ENCODE measurements at regions not wholly inside any gene's neighbourhood (a gene's known extent, or its start where the extent isn't known, plus 50 kb on each side); places are given as distances from the start of the nearest gene placed in this dataset.

- Mint-ChIP-seq H3K4me3 (no peak overlapping the region), H3K36me3 (no peaks in the 10 kb centered on the region), H3K9me3 (no peaks in the 10 kb centered on the region), H3K27ac (no peak overlapping the region), H3K4me1 (no peaks in the 10 kb centered on the region), H3K27me3 (peaks cover 0 to 22% (median 6%) of the 10 kb centered on the region in 5 donors)
- ATAC-seq (no peak), DNase-seq (no peak)
- POLR2A ChIA-PET = no interaction called here
These were observed 118.1 kb upstream of the ADCY1 start for GRCh38 chr7:45456105-45456504.

- H3K9me3 Mint-ChIP-seq = peaks cover 0 to 1% (median 0%) of the 10 kb centered on the region in 9 donors
- peaks cover 0 to 22% (median 5%) of the 10 kb centered on the region in 5 donors for H3K27me3 Mint-ChIP-seq
- H3K27ac Mint-ChIP-seq = peak overlapping the region in 1 of 10 donors; percentile 50
- DNase-seq (no peak), ATAC-seq (no peak)
- no peaks in the 10 kb centered on the region for H3K4me1 Mint-ChIP-seq
- POLR2A ChIA-PET = no interaction called here
- no peak overlapping the region for H3K4me3 Mint-ChIP-seq
- H3K36me3 Mint-ChIP-seq = no peaks in the 10 kb centered on the region
These were observed 117.2 kb upstream of the ADCY1 start for GRCh38 chr7:45456747-45457524.

GRCh38 chr7:45457591-45457990 lies 116.6 kb upstream of the ADCY1 start:
- no peak for DNase-seq
- Mint-ChIP-seq H3K27ac (no peak overlapping the region), H3K36me3 (no peaks in the 10 kb centered on the region), H3K9me3 (peaks cover 0 to 4% (median 0%) of the 10 kb centered on the region in 9 donors), H3K27me3 (peaks cover 0 to 22% (median 3%) of the 10 kb centered on the region in 5 donors), H3K4me3 (no peak overlapping the region), H3K4me1 (no peaks in the 10 kb centered on the region)
- POLR2A ChIA-PET = no interaction called here
- ATAC-seq = no peak

DNA sequence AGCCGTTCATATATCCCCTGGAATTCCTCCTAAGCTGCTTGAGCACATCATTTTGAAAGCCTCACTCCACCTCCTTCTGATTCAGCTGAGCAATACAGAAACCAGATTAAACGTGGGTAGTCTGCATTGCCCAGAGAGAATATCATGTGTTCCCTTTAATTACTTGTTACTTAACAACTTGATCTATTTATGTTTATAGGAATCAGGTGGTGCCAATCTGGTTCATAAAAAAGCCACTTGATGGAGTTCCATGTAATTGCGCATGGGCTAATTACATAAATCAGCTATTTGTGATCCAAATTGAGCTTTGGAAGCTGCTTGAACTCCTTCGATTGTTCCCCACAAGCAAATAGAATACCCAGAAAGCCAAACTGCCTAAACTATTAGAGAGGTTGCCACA lies 114.7 kb upstream of the ADCY1 start:
- no peak for ATAC-seq

GRCh38 chr7:45460379-45460778 lies 113.8 kb upstream of the ADCY1 start:
- no peak for DNase-seq
- ATAC-seq = no peak
- Mint-ChIP-seq H3K27me3 (peaks cover 0 to 13% (median 2%) of the 10 kb centered on the region in 5 donors), H3K4me3 (no peak overlapping the region), H3K36me3 (no peaks in the 10 kb centered on the region), H3K9me3 (peaks cover 0 to 14% (median 2%) of the 10 kb centered on the region in 9 donors), H3K27ac (no peak overlapping the region), H3K4me1 (no peaks in the 10 kb centered on the region)
- POLR2A ChIA-PET = no interaction called here

More for the DNA sequence above, 114.7 kb upstream of the ADCY1 start:
- Mint-ChIP-seq H3K27me3 (peaks cover 0 to 18% (median 2%) of the 10 kb centered on the region in 5 donors), H3K9me3 (peaks cover 0 to 12% (median 2%) of the 10 kb centered on the region in 9 donors), H3K27ac (no peak overlapping the region), H3K4me3 (no peak overlapping the region), H3K36me3 (no peaks in the 10 kb centered on the region), H3K4me1 (no peaks in the 10 kb centered on the region)
- DNase-seq = no peak
- POLR2A ChIA-PET = no interaction called here

- H3K27me3 Mint-ChIP-seq = peaks cover 0 to 9% (median 0%) of the 10 kb centered on the region in 5 donors
These were observed 113.1 kb upstream of the ADCY1 start for GRCh38 chr7:45461026-45461425.

DNA sequence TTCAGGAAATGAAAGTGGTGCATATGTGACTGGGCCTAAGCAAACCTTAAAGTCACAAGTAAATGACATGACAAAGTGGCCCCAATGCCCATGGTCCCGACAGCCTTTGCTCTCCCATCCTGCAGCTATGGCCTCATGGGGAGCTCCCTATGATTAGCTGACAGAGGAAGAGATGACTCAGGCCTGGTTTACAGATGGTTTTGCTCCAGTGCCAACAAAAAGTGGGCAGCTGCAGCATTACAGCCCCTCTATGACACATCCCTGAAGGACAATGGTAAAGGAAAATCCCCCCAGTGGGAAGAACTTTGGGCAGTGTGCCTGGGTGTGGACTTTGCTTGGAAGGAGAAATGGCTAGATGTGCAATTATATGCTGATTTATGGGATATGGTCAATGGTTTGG lies 105.1 kb upstream of the ADCY1 start:
- Mint-ChIP-seq H3K9me3 (peaks cover 0 to 11% (median 2%) of the 10 kb centered on the region in 9 donors), H3K36me3 (peaks cover 0 to 7% (median 0%) of the 10 kb centered on the region in 3 donors), H3K27ac (no peak overlapping the region), H3K4me3 (no peak overlapping the region), H3K4me1 (no peaks in the 10 kb centered on the region), H3K27me3 (peaks cover 9 to 29% (median 24%) of the 10 kb centered on the region in 5 donors)
- DNase-seq (no peak), ATAC-seq (no peak)
- POLR2A ChIA-PET = no interaction called here

More at GRCh38 chr7:45461026-45461425, 113.1 kb upstream of the ADCY1 start:
- no peak for DNase-seq
- H3K27ac Mint-ChIP-seq = no peak overlapping the region
- H3K4me3 Mint-ChIP-seq = no peak overlapping the region
- H3K9me3 Mint-ChIP-seq = peaks cover 0 to 19% (median 3%) of the 10 kb centered on the region in 9 donors
- H3K36me3 Mint-ChIP-seq = no peaks in the 10 kb centered on the region
- POLR2A ChIA-PET = no interaction called here
- H3K4me1 Mint-ChIP-seq = no peaks in the 10 kb centered on the region
- no peak for ATAC-seq

- Mint-ChIP-seq H3K4me3 (no peak overlapping the region), H3K9me3 (peaks cover 0 to 11% (median 2%) of the 10 kb centered on the region in 9 donors), H3K27me3 (peaks cover 9 to 29% (median 24%) of the 10 kb centered on the region in 5 donors), H3K4me1 (no peaks in the 10 kb centered on the region), H3K27ac (no peak overlapping the region), H3K36me3 (peaks cover 0 to 7% (median 0%) of the 10 kb centered on the region in 3 donors)
- POLR2A ChIA-PET = no interaction called here
- no peak for ATAC-seq
- DNase-seq = no peak
These were observed 104.1 kb upstream of the ADCY1 start for GRCh38 chr7:45470031-45470430.

DNA sequence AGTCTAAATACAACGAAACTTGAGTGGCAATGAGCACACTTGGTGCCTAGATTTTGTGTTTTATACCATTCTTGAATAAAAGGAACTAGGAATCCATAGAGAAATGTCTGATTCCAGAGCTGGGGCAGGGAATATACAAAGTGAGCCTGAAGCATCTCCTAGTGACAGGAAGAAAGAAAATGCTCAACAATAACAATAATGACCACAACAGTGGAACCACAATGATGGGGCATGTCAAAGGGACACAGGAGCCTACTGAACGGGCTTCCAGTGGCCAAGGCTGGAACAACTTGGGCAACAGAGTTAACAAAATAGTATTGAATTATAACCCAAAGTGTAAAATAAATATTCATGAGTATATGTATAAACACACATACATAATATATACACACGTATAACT lies 94.4 kb upstream of the ADCY1 start:
- Mint-ChIP-seq H3K9me3 (peaks cover 0 to 10% (median 0%) of the 10 kb centered on the region in 9 donors), H3K27me3 (peaks cover 0 to 9% (median 2%) of the 10 kb centered on the region in 5 donors), H3K27ac (no peak overlapping the region), H3K36me3 (no peaks in the 10 kb centered on the region), H3K4me3 (no peak overlapping the region), H3K4me1 (no peaks in the 10 kb centered on the region)
- POLR2A ChIA-PET = no interaction called here
- no peak for ATAC-seq
- DNase-seq = no peak

- no peak for DNase-seq
- Mint-ChIP-seq H3K36me3 (no peaks in the 10 kb centered on the region), H3K9me3 (peaks cover 0 to 2% (median 0%) of the 10 kb centered on the region in 9 donors), H3K4me3 (no peak overlapping the region), H3K27me3 (peaks cover 0 to 9% (median 0%) of the 10 kb centered on the region in 5 donors), H3K27ac (no peak overlapping the region), H3K4me1 (no peaks in the 10 kb centered on the region)
- ATAC-seq = no peak
- POLR2A ChIA-PET = no interaction called here
These were observed 91.7 kb upstream of the ADCY1 start for GRCh38 chr7:45482451-45482850.

- H3K9me3 Mint-ChIP-seq = peaks cover 0 to 2% (median 0%) of the 10 kb centered on the region in 9 donors
- H3K4me3 Mint-ChIP-seq = no peak overlapping the region
- DNase-seq (no peak), ATAC-seq (no peak)
- no peak overlapping the region for H3K27ac Mint-ChIP-seq
- peaks cover 0 to 9% (median 0%) of the 10 kb centered on the region in 5 donors for H3K27me3 Mint-ChIP-seq
- H3K4me1 Mint-ChIP-seq = no peaks in the 10 kb centered on the region
- POLR2A ChIA-PET = no interaction called here
- H3K36me3 Mint-ChIP-seq = no peaks in the 10 kb centered on the region
These were observed 90.1 kb upstream of the ADCY1 start for GRCh38 chr7:45484094-45484493.

DNA sequence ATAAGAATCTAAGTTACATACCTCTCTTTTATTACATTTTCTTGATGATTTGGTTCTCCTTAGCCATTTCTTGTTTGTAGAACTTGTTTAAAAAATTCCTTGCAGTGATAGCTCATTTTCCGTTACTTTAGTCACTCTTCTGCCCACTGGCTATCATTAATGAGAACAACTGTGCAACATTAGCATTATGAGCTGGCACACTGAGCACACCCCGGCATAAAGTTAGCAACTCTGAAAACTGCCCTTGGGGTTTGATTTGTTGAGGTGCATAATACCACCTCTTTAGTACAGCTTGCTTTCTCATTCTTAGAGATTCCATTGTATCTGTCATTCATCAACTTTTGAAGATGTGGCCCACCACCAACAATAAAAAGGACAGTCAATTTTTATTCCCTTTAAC lies 87.6 kb upstream of the ADCY1 start:
- POLR2A ChIA-PET = no interaction called here
- Mint-ChIP-seq H3K27me3 (peaks cover 0 to 9% (median 2%) of the 10 kb centered on the region in 5 donors), H3K4me1 (no peaks in the 10 kb centered on the region), H3K4me3 (no peak overlapping the region), H3K9me3 (peaks cover 0 to 5% (median 0%) of the 10 kb centered on the region in 9 donors), H3K36me3 (no peaks in the 10 kb centered on the region), H3K27ac (no peak overlapping the region)
- DNase-seq (no peak), ATAC-seq (no peak)

GRCh38 chr7:45494885-45495284 lies 79.3 kb upstream of the ADCY1 start:
- POLR2A ChIA-PET = no interaction called here
- no peak for ATAC-seq
- DNase-seq = no peak
- Mint-ChIP-seq H3K9me3 (peaks cover 6 to 26% (median 16%) of the 10 kb centered on the region in 9 donors), H3K27me3 (peaks cover 6 to 23% (median 15%) of the 10 kb centered on the region in 5 donors), H3K27ac (no peak overlapping the region), H3K36me3 (no peaks in the 10 kb centered on the region), H3K4me3 (no peak overlapping the region), H3K4me1 (no peaks in the 10 kb centered on the region)

DNA sequence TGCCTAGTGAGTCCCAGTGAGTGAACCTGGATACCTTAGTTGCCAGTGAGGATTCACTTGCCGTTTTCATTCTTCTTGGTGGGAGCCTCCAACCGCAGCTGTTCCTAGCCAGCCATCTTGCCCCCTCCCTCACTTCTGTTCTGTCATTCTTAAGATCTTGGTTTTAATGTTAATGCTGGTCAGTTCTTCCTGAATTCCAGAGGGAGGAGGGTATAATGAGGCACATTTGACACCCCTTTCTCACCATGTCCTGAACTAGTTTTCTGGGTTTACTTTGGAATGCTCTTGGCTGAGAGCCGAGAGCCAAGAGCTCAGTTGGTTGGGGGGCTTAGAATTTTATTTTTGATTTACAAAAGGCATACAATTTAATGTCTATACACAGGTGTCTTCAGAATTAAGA lies 78.5 kb upstream of the ADCY1 start:
- H3K4me1 Mint-ChIP-seq = no peaks in the 10 kb centered on the region
- no peak overlapping the region for H3K4me3 Mint-ChIP-seq
- ATAC-seq (no peak), DNase-seq (no peak)
- POLR2A ChIA-PET = no interaction called here
- peaks cover 6 to 26% (median 17%) of the 10 kb centered on the region in 9 donors for H3K9me3 Mint-ChIP-seq
- no peaks in the 10 kb centered on the region for H3K36me3 Mint-ChIP-seq
- H3K27me3 Mint-ChIP-seq = peaks cover 6 to 30% (median 15%) of the 10 kb centered on the region in 5 donors
- no peak overlapping the region for H3K27ac Mint-ChIP-seq
